ENCODE measurements at regions not wholly inside any gene's neighbourhood (a gene's known extent, or its start where the extent isn't known, plus 50 kb on each side); places are given as distances from the start of the nearest gene placed in this dataset.

GRCh38 chr4:189500970-189501369, 439.7 kb upstream of the FRG1 start:
- 85% methylated on average over 4 of the region's 5 CpGs for WGBS
- Histone ChIP-seq H2BK12ac (ENCODE audit: low read length in 2 of 2) (no peak overlapping the region), H3K23ac (ENCODE audit: low read length in 2 of 2) (no peak overlapping the region), H3K9me3 (ENCODE audit: control insufficient read depth, low read length) (peaks cover 24% of the 10 kb centered on the region), H3K27ac (ENCODE audit: low read length, poor library complexity, severe bottlenecking) (no peak overlapping the region), H3K4me1 (ENCODE audit: control insufficient read depth, insufficient read depth, low read depth, low read length) (no peaks in the 10 kb centered on the region), H3K14ac (ENCODE audit: low read length in 2 of 2) (no peak overlapping the region), H2AFZ (ENCODE audit: low read depth, low read length) (no peak overlapping the region), H3K36me3 (ENCODE audit: control insufficient read depth in 1 of 2, insufficient read depth in 2 of 2, low read depth in 1 of 2, low read length in 2 of 2) (no peaks in the 10 kb centered on the region), H2BK120ac (ENCODE audit: low read depth, low read length) (no peak overlapping the region), H2AK5ac (ENCODE audit: low read length, severe bottlenecking) (no peak overlapping the region), H3K27me3 (ENCODE audit: control insufficient read depth in 1 of 2, insufficient read depth in 1 of 2, low read length in 2 of 2) (no peaks in the 10 kb centered on the region), H3K79me1 (replicated peaks; ENCODE audit: low read length, poor library complexity, severe bottlenecking) (no peaks in the 10 kb centered on the region), H4K91ac (ENCODE audit: low read length) (no peak overlapping the region), H3K9ac (ENCODE audit: low read length) (no peak overlapping the region), H2BK15ac (ENCODE audit: low read depth, poor library complexity, severe bottlenecking) (no peak overlapping the region), H3K4me2 (ENCODE audit: low read length, poor library complexity, severe bottlenecking) (no peak overlapping the region), H3K18ac (ENCODE audit: low read depth in 1 of 2, low read length in 2 of 2) (no peak overlapping the region), H4K8ac (ENCODE audit: low read length) (no peak overlapping the region), H2BK5ac (ENCODE audit: low read depth, low read length, poor library complexity, severe bottlenecking) (no peak overlapping the region), H3K4me3 (ENCODE audit: insufficient read depth in 1 of 2, low read depth in 1 of 2, low read length in 2 of 2) (no peak overlapping the region), H3K4ac (ENCODE audit: low read depth in 1 of 2, low read length in 2 of 2) (no peak overlapping the region)
- DNase-seq: no peak

GRCh38 chr4:189502841-189503435, 437.7 kb upstream of the FRG1 start:
- H3K4me2 ChIP-seq (ENCODE audit: low read length, poor library complexity, severe bottlenecking): no peak overlapping the region
- H3K36me3 ChIP-seq (ENCODE audit: control insufficient read depth in 1 of 2, insufficient read depth in 2 of 2, low read depth in 1 of 2, low read length in 2 of 2): no peaks in the 10 kb centered on the region
- H4K91ac ChIP-seq (ENCODE audit: low read length): no peak overlapping the region
- H3K9ac ChIP-seq (ENCODE audit: low read length): no peak overlapping the region
- H3K14ac ChIP-seq (ENCODE audit: low read length in 2 of 2): no peak overlapping the region
- WGBS: 86% methylated on average over 11 of the region's 12 CpGs
- H2BK12ac ChIP-seq (ENCODE audit: low read length in 2 of 2): no peak overlapping the region
- no peak for DNase-seq
- no peak overlapping the region for H3K27ac ChIP-seq (ENCODE audit: low read length, poor library complexity, severe bottlenecking)
- no peak overlapping the region for H2AK5ac ChIP-seq (ENCODE audit: low read length, severe bottlenecking)
- no peak overlapping the region for H3K4me3 ChIP-seq (ENCODE audit: insufficient read depth in 1 of 2, low read depth in 1 of 2, low read length in 2 of 2)
- no peak overlapping the region for H2AFZ ChIP-seq (ENCODE audit: low read depth, low read length)
- H3K18ac ChIP-seq (ENCODE audit: low read depth in 1 of 2, low read length in 2 of 2): no peak overlapping the region
- no peak overlapping the region for H2BK5ac ChIP-seq (ENCODE audit: low read depth, low read length, poor library complexity, severe bottlenecking)
- no peak overlapping the region for H3K4ac ChIP-seq (ENCODE audit: low read depth in 1 of 2, low read length in 2 of 2)
- no peak overlapping the region for H4K8ac ChIP-seq (ENCODE audit: low read length)
- H3K27me3 ChIP-seq (ENCODE audit: control insufficient read depth in 1 of 2, insufficient read depth in 1 of 2, low read length in 2 of 2): no peaks in the 10 kb centered on the region
- H3K23ac ChIP-seq (ENCODE audit: low read length in 2 of 2): no peak overlapping the region
- no peaks in the 10 kb centered on the region for H3K79me1 ChIP-seq (replicated peaks; ENCODE audit: low read length, poor library complexity, severe bottlenecking)
- H3K9me3 ChIP-seq (ENCODE audit: control insufficient read depth, low read length): peaks cover 18% of the 10 kb centered on the region
- no peaks in the 10 kb centered on the region for H3K4me1 ChIP-seq (ENCODE audit: control insufficient read depth, insufficient read depth, low read depth, low read length)
- no peak overlapping the region for H2BK120ac ChIP-seq (ENCODE audit: low read depth, low read length)
- H2BK15ac ChIP-seq (ENCODE audit: low read depth, poor library complexity, severe bottlenecking): no peak overlapping the region

GRCh38 chr4:189504220-189504619, 436.5 kb upstream of the FRG1 start:
- Histone ChIP-seq H3K23ac (ENCODE audit: low read length in 2 of 2) (no peak overlapping the region), H3K9me3 (ENCODE audit: control insufficient read depth, low read length) (peaks cover 12% of the 10 kb centered on the region), H3K79me1 (replicated peaks; ENCODE audit: low read length, poor library complexity, severe bottlenecking) (no peaks in the 10 kb centered on the region), H2BK5ac (ENCODE audit: low read depth, low read length, poor library complexity, severe bottlenecking) (no peak overlapping the region), H3K4me1 (ENCODE audit: control insufficient read depth, insufficient read depth, low read depth, low read length) (no peaks in the 10 kb centered on the region), H2BK120ac (ENCODE audit: low read depth, low read length) (no peak overlapping the region), H2BK15ac (ENCODE audit: low read depth, poor library complexity, severe bottlenecking) (no peak overlapping the region), H3K27me3 (ENCODE audit: control insufficient read depth in 1 of 2, insufficient read depth in 1 of 2, low read length in 2 of 2) (no peaks in the 10 kb centered on the region), H4K8ac (ENCODE audit: low read length) (no peak overlapping the region), H3K4me3 (ENCODE audit: insufficient read depth in 1 of 2, low read depth in 1 of 2, low read length in 2 of 2) (no peak overlapping the region), H2AFZ (ENCODE audit: low read depth, low read length) (peak overlapping the region; percentile 14), H3K18ac (ENCODE audit: low read depth in 1 of 2, low read length in 2 of 2) (no peak overlapping the region), H2AK5ac (ENCODE audit: low read length, severe bottlenecking) (no peak overlapping the region), H3K27ac (ENCODE audit: low read length, poor library complexity, severe bottlenecking) (no peak overlapping the region), H3K14ac (ENCODE audit: low read length in 2 of 2) (no peak overlapping the region), H3K36me3 (ENCODE audit: control insufficient read depth in 1 of 2, insufficient read depth in 2 of 2, low read depth in 1 of 2, low read length in 2 of 2) (no peaks in the 10 kb centered on the region), H3K4me2 (ENCODE audit: low read length, poor library complexity, severe bottlenecking) (no peak overlapping the region), H2BK12ac (ENCODE audit: low read length in 2 of 2) (no peak overlapping the region), H3K4ac (ENCODE audit: low read depth in 1 of 2, low read length in 2 of 2) (no peak overlapping the region), H4K91ac (ENCODE audit: low read length) (no peak overlapping the region), H3K9ac (ENCODE audit: low read length) (no peak overlapping the region)
- 79% methylated on average over 2 of the region's 2 CpGs for WGBS
- no peak for DNase-seq

GRCh38 chr4:189505380-189505779, 435.3 kb upstream of the FRG1 start:
- H2BK5ac ChIP-seq (ENCODE audit: low read depth, low read length, poor library complexity, severe bottlenecking): no peak overlapping the region

More at GRCh38 chr4:189505380-189505779, 435.3 kb upstream of the FRG1 start:
- no peak for DNase-seq
- Histone ChIP-seq H2AFZ (ENCODE audit: low read depth, low read length) (no peak overlapping the region), H3K4me2 (ENCODE audit: low read length, poor library complexity, severe bottlenecking) (no peak overlapping the region), H3K14ac (ENCODE audit: low read length in 2 of 2) (no peak overlapping the region), H2BK12ac (ENCODE audit: low read length in 2 of 2) (no peak overlapping the region), H4K8ac (ENCODE audit: low read length) (no peak overlapping the region), H3K27me3 (ENCODE audit: control insufficient read depth in 1 of 2, insufficient read depth in 1 of 2, low read length in 2 of 2) (no peaks in the 10 kb centered on the region), H3K27ac (ENCODE audit: low read length, poor library complexity, severe bottlenecking) (no peak overlapping the region), H2BK15ac (ENCODE audit: low read depth, poor library complexity, severe bottlenecking) (no peak overlapping the region), H2BK120ac (ENCODE audit: low read depth, low read length) (no peak overlapping the region), H3K4me1 (ENCODE audit: control insufficient read depth, insufficient read depth, low read depth, low read length) (no peaks in the 10 kb centered on the region), H3K4ac (ENCODE audit: low read depth in 1 of 2, low read length in 2 of 2) (no peak overlapping the region), H3K9ac (ENCODE audit: low read length) (no peak overlapping the region), H3K18ac (ENCODE audit: low read depth in 1 of 2, low read length in 2 of 2) (no peak overlapping the region), H2AK5ac (ENCODE audit: low read length, severe bottlenecking) (no peak overlapping the region), H3K36me3 (ENCODE audit: control insufficient read depth in 1 of 2, insufficient read depth in 2 of 2, low read depth in 1 of 2, low read length in 2 of 2) (no peaks in the 10 kb centered on the region), H3K23ac (ENCODE audit: low read length in 2 of 2) (no peak overlapping the region), H4K91ac (ENCODE audit: low read length) (no peak overlapping the region), H3K79me1 (replicated peaks; ENCODE audit: low read length, poor library complexity, severe bottlenecking) (no peaks in the 10 kb centered on the region), H3K4me3 (ENCODE audit: insufficient read depth in 1 of 2, low read depth in 1 of 2, low read length in 2 of 2) (no peak overlapping the region), H3K9me3 (ENCODE audit: control insufficient read depth, low read length) (peaks cover 16% of the 10 kb centered on the region)
- 77% methylated on average over 3 of the region's 3 CpGs for WGBS
